Trophoblast cell (in vitro differentiated cells and primary cell): ENCODE measurements at regions not wholly inside any gene's neighbourhood (a gene's known extent, or its start where the extent isn't known, plus 50 kb on each side); places are given as distances from the start of the nearest gene placed in this dataset.

Source experiments
- DNase-seq, 2 donors: peaks; one replicate each; pipeline ENCODE4 v3.0.0-alpha.2; 2016
- H2AFZ ChIP-seq: 2 replicates; pipeline ENCODE4 v1.6.1; 2013; ENCODE audit warnings: low read length, moderate library complexity, mild to moderate bottlenecking; ENCODE audit not compliant: insufficient read depth, poor library complexity
- H2AK5ac ChIP-seq: 2 replicates; pipeline ENCODE4 v1.6.1; 2013; ENCODE audit warnings: mild to moderate bottlenecking, low read length
- H2BK120ac ChIP-seq: 2 replicates; pipeline ENCODE4 v1.6.1; 2013; ENCODE audit warnings: low read length, mild to moderate bottlenecking, moderate library complexity; ENCODE audit not compliant: insufficient read depth, poor library complexity
- H2BK12ac ChIP-seq: 2 replicates; pipeline ENCODE4 v1.6.1; 2013; ENCODE audit warnings: mild to moderate bottlenecking, low read length, moderate library complexity
- H2BK5ac ChIP-seq: 2 replicates; pipeline ENCODE4 v1.6.1; 2013; ENCODE audit warnings: low read length, low read depth, moderate library complexity, mild to moderate bottlenecking; ENCODE audit not compliant: poor library complexity
- H3K14ac ChIP-seq: 2 replicates; pipeline ENCODE4 v1.6.1; 2013; ENCODE audit warnings: mild to moderate bottlenecking, low read length
- H3K18ac ChIP-seq: 2 replicates; pipeline ENCODE4 v1.6.1; 2013; ENCODE audit warnings: mild to moderate bottlenecking, low read length
- H3K23ac ChIP-seq: 2 replicates; pipeline ENCODE4 v1.6.1; 2013; ENCODE audit warnings: low read length
- H3K27ac ChIP-seq: 2 replicates; pipeline ENCODE4 v1.5.1; 2013; ENCODE audit warnings: low read depth, mild to moderate bottlenecking, inconsistent platforms, low read length, moderate library complexity
- H3K27me3 ChIP-seq: 2 replicates; pipeline ENCODE4 v1.6.1; 2013; ENCODE audit warnings: inconsistent platforms, mild to moderate bottlenecking, low read length, moderate library complexity; ENCODE audit not compliant: insufficient read depth
- H3K36me3 ChIP-seq, 2 experiments: 1 replicate in 1 of 2; 2 replicates in 1 of 2; pipeline ENCODE4 v1.6.1; 2013; ENCODE audit warnings: low read length in 2 of 2, mild to moderate bottlenecking in 2 of 2, moderate library complexity in 1 of 2; ENCODE audit not compliant: insufficient read depth in 2 of 2, control insufficient read depth in 1 of 2
- H3K4ac ChIP-seq: 2 replicates; pipeline ENCODE4 v1.6.1; 2013; ENCODE audit warnings: low read depth, mild to moderate bottlenecking, low read length, moderate library complexity
- H3K4me1 ChIP-seq, 2 experiments: 1 replicate in 1 of 2; 2 replicates in 1 of 2; pipeline ENCODE4 v1.6.1; 2013; ENCODE audit warnings: low read length in 2 of 2, mild to moderate bottlenecking in 2 of 2, moderate library complexity in 1 of 2; ENCODE audit not compliant: insufficient read depth in 2 of 2, control insufficient read depth in 1 of 2
- H3K4me2 ChIP-seq: 2 replicates; pipeline ENCODE4 v1.6.1; 2013; ENCODE audit warnings: inconsistent platforms, mild to moderate bottlenecking, low read length, moderate library complexity
- H3K4me3 ChIP-seq: 2 replicates; pipeline ENCODE4 v1.5.1; 2013; ENCODE audit warnings: mild to moderate bottlenecking, low read depth, low read length, inconsistent platforms
- H3K79me1 ChIP-seq: one replicate; pipeline ENCODE4 v1.6.1; 2013; ENCODE audit warnings: low read length
- H3K79me2 ChIP-seq: 2 replicates; pipeline ENCODE4 v1.6.1; 2013; ENCODE audit warnings: low read length, mild to moderate bottlenecking; ENCODE audit not compliant: control insufficient read depth, insufficient read depth, poor library complexity
- H3K9ac ChIP-seq: 2 replicates; pipeline ENCODE4 v1.6.1; 2013; ENCODE audit warnings: mild to moderate bottlenecking, low read length
- H3K9me3 ChIP-seq: 2 replicates; pipeline ENCODE4 v1.6.1; 2013; ENCODE audit warnings: low read depth, mild to moderate bottlenecking, control low read depth, inconsistent platforms, low read length; ENCODE audit not compliant: insufficient read depth
- H4K12ac ChIP-seq: 2 replicates; pipeline ENCODE4 v1.6.1; 2013; ENCODE audit warnings: low read depth, mild to moderate bottlenecking, low read length, moderate library complexity
- H4K8ac ChIP-seq: 2 replicates; pipeline ENCODE4 v1.6.1; 2013; ENCODE audit warnings: low read depth, mild to moderate bottlenecking, low read length, moderate library complexity
- H4K91ac ChIP-seq: one replicate; pipeline ENCODE4 v1.6.1; 2013; ENCODE audit warnings: low read depth, mild to moderate bottlenecking, low read length, moderate library complexity
- WGBS: extraction: QIAGEN DNeasy Blood & Tissue Kit; methylation state at CpG from one replicate; pipeline ENCODE4 v1.1.7; 2013; ENCODE audit warnings: missing lambda C conversion rate; ENCODE audit not compliant: insufficient read length, insufficient coverage; ENCODE audit errors: extremely low coverage; 5-methylcytosine and 5-hydroxymethylcytosine counted together

DNA sequence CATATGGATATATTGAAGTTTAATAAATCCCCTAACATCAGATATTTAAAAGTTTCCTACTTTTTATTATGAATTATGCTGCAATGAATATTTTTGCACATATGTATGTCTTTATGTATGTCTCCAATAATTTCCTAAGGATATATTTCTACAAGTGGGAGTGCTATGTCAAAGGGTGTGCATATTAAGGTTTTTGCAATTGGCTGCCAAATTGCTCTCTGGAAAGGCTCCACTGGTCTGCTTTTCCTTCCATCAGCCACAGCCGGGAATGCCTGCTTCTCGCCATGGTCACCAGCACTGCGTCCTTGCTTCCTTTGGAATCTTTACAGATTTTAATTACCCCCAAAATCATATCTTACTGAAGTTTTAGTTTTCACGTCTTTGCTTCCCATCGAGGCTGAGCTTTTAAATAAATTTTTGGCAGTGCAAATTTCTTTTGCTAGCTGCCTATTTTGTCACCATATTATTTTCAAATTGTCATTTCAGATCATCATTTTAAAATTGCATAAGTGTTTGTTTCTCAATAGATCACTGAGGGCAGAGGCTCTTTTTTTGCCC is 221.7 kb downstream of the SNX19 start:
- DNase-seq: no peak
- H3K4ac ChIP-seq: no peak overlapping the region
- no peak overlapping the region for H3K27ac ChIP-seq
- H3K9me3 ChIP-seq: no peaks in the 10 kb centered on the region
- H2BK5ac ChIP-seq: no peak overlapping the region
- H3K27me3 ChIP-seq: no peaks in the 10 kb centered on the region
- H4K8ac ChIP-seq: no peak overlapping the region
- no peak overlapping the region for H2BK120ac ChIP-seq
- no peak overlapping the region for H2AFZ ChIP-seq
- no CpG with 5 or more reads among the region's 5 CpGs for WGBS
- no peak overlapping the region for H4K91ac ChIP-seq
- H3K4me1 ChIP-seq: peaks cover 0 to 3% of the 10 kb centered on the region in 2 experiments
- no peak overlapping the region for H3K9ac ChIP-seq
- no peak overlapping the region for H3K23ac ChIP-seq
- no peak overlapping the region for H2AK5ac ChIP-seq
- H3K36me3 ChIP-seq: no peaks in the 10 kb centered on the region
- no peak overlapping the region for H4K12ac ChIP-seq
- no peaks in the 10 kb centered on the region for H3K79me1 ChIP-seq
- no peak overlapping the region for H3K14ac ChIP-seq
- H3K4me3 ChIP-seq: no peak overlapping the region
- H2BK12ac ChIP-seq: no peak overlapping the region
- H3K4me2 ChIP-seq: no peak overlapping the region
- no peaks in the 10 kb centered on the region for H3K79me2 ChIP-seq
- H3K18ac ChIP-seq: no peak overlapping the region

DNA sequence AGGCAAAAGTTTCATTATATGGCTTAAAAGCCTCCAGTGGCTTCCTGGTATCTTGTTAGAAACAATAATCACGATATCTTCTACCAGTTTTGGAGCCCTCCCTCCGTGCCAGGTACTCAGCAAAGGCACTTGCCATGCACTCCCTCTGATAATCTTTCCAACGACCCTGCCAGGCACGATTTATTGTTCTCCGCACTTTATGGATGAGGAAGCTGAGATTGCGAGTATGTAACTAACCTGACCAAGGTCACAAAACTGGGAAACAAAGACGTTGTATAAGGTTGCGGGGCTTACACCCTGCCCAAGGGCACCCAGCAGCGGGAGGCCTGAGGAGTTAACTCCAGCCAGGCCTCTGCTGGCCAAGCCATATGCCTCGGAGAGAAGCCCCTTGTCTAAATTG is 218.1 kb downstream of the SNX19 start:
- Histone ChIP-seq H3K4me3 (no peak overlapping the region), H3K9ac (no peak overlapping the region), H3K36me3 (no peaks in the 10 kb centered on the region), H3K14ac (no peak overlapping the region), H3K79me1 (no peaks in the 10 kb centered on the region), H3K4me2 (no peak overlapping the region), H3K79me2 (no peaks in the 10 kb centered on the region), H3K4me1 (peaks cover 0 to 3% of the 10 kb centered on the region in 2 experiments), H2AK5ac (no peak overlapping the region), H3K27me3 (no peaks in the 10 kb centered on the region), H3K23ac (no peak overlapping the region), H4K12ac (no peak overlapping the region), H2AFZ (no peak overlapping the region), H3K27ac (no peak overlapping the region), H3K18ac (no peak overlapping the region), H3K4ac (no peak overlapping the region), H2BK120ac (no peak overlapping the region), H4K8ac (no peak overlapping the region), H3K9me3 (no peaks in the 10 kb centered on the region), H4K91ac (no peak overlapping the region), H2BK5ac (no peak overlapping the region), H2BK12ac (no peak overlapping the region)
- no CpG with 5 or more reads among the region's 10 CpGs for WGBS
- no peak for DNase-seq

DNA sequence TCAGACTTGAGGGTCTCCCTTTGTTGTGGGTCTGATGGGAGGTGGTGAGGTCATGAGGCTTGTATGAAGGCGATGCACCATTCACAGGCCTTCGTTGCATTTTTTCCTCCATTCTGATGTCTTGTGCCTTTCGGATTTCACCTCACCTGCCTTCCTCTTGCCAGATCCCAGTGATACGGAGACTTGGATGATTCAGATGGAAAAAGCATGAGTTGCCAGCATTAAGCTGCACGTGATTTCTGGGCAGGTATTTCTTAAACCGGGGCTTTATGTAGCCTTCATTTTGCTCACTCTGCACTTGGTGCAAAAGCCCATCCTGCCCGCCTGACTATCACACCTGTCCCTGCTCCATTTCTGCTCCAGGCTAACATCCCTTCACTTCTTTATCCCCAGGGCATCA is 216.7 kb downstream of the SNX19 start:
- no peak overlapping the region for H3K18ac ChIP-seq
- no peak overlapping the region for H4K91ac ChIP-seq
- H3K36me3 ChIP-seq: no peaks in the 10 kb centered on the region
- H2BK5ac ChIP-seq: no peak overlapping the region
- no peak overlapping the region for H3K27ac ChIP-seq
- no peak overlapping the region for H2BK120ac ChIP-seq
- no peak overlapping the region for H4K12ac ChIP-seq
- no peak overlapping the region for H2BK12ac ChIP-seq
- no peaks in the 10 kb centered on the region for H3K27me3 ChIP-seq
- no peaks in the 10 kb centered on the region for H3K79me1 ChIP-seq
- no peak overlapping the region for H3K4me2 ChIP-seq
- no peak overlapping the region for H3K9ac ChIP-seq
- H4K8ac ChIP-seq: no peak overlapping the region
- H2AFZ ChIP-seq: no peak overlapping the region
- peak; percentile 73 to 81 for DNase-seq
- H2AK5ac ChIP-seq: no peak overlapping the region
- H3K4me3 ChIP-seq: no peak overlapping the region
- no CpG with 5 or more reads among the region's 7 CpGs for WGBS
- no peak overlapping the region for H3K4ac ChIP-seq
- peaks cover 0 to 3% of the 10 kb centered on the region in 2 experiments for H3K4me1 ChIP-seq
- H3K9me3 ChIP-seq: no peaks in the 10 kb centered on the region
- H3K79me2 ChIP-seq: no peaks in the 10 kb centered on the region
- H3K23ac ChIP-seq: no peak overlapping the region
- no peak overlapping the region for H3K14ac ChIP-seq

DNA sequence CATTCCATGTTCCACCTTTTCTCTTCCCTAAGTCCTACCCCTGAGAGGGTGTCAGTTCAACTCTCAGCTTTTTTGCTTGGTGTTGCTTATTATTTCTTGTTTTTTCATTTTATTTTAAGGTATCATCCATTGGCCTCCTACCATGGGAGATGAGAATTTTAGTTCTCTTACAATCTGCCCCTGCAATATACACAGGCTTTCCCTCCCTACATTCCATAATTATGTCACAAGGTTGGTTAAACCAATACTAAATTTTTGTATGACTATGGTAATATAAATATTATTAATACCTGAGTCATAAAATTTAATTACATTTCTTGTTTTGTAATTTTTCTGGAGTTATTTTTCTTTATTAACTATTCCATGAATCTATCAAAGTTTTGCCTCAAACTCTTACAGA is 216.2 kb downstream of the SNX19 start:
- Histone ChIP-seq H3K27ac (no peak overlapping the region), H3K9me3 (no peaks in the 10 kb centered on the region)
- DNase-seq: no peak

More for the DNA sequence above, 216.2 kb downstream of the SNX19 start:
- Histone ChIP-seq H3K4me1 (peaks cover 0 to 3% of the 10 kb centered on the region in 2 experiments), H3K9ac (no peak overlapping the region), H3K18ac (no peak overlapping the region), H3K27me3 (no peaks in the 10 kb centered on the region), H3K14ac (no peak overlapping the region), H2BK5ac (no peak overlapping the region), H4K91ac (no peak overlapping the region), H4K12ac (no peak overlapping the region), H3K36me3 (no peaks in the 10 kb centered on the region), H3K4ac (no peak overlapping the region), H2BK120ac (no peak overlapping the region), H2BK12ac (no peak overlapping the region), H3K4me2 (no peak overlapping the region), H3K23ac (no peak overlapping the region), H2AK5ac (no peak overlapping the region), H3K79me2 (no peaks in the 10 kb centered on the region), H4K8ac (no peak overlapping the region), H3K4me3 (no peak overlapping the region), H2AFZ (no peak overlapping the region), H3K79me1 (no peaks in the 10 kb centered on the region)
